AG20443 (cell line): ENCODE measurements at regions not wholly inside any gene's neighbourhood (a gene's known extent, or its start where the extent isn't known, plus 50 kb on each side); places are given as distances from the start of the nearest gene placed in this dataset.

Source experiments
- DNase-seq: peaks from one replicate; pipeline ENCODE4 v3.0.0; 2012; ENCODE audit warnings: low spot score, mixed read lengths

DNA sequence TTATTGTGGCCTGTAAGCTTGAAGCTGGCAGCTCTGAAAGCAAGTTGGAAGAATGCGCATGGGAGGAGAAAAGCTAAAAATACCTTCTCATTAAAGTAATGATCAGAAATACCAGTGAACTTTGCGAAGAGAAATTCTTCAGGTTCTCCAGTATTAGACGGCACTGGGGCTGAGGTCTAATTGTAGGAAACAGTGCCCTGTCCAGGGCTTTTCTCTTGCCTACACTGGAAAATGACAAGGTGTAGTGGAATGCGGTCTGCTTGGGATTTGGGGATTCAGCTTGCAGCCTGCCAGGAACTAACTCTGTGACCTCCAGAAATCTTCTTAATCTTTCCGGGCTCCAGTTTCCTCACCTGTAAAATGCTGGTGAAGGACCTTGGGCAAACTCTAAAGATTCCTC is 53.3 kb upstream of the KCNJ16 start:
- peak; percentile 52 for DNase-seq

DNA sequence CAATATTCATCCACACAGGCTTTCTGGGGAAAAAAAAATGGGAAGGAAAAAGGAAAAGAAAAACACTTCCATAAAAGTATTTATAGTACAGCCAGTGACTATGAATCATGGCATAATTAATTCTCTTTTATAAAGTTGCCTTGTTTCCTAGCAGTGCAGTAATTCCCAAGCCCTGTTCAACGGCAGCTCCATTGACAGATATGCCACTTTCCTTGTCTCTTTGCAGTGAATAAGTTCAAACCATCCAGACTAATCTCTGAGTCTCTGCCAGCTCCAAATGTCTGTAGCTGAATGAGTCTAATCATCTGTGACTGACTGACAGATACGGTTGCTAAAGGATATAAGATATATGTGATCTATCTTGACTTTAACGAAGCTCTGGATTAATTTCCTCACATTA is 52.9 kb upstream of the KCNJ16 start:
- DNase-seq, result peak; percentile 21

DNA sequence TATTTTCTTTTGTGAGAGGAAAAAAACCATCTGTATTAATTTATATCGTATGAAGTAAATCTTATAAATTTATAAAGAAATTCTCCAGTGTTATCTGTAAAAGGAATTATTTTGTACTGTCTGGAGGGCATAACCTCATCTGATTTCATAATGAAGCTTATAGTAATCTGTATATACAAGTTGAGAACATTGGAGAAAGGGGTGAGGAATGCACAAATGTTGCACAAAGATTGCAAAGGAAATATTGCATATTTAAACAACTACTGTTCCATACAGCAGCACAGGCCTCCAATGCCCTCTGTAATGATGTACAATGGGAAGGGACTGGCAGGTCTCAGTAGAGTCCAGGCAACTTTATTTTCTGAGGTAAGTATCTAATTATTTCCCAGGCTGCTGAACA is 50.8 kb upstream of the KCNJ16 start:
- DNase-seq, result no peak
